Aorta (tissue), 5 donors: ENCODE measurements at regions not wholly inside any gene's neighbourhood (a gene's known extent, or its start where the extent isn't known, plus 50 kb on each side); places are given as distances from the start of the nearest gene placed in this dataset.

ENCODE experiments used
- ATAC-seq: fragments of 200-7000 bp; cut with Tn5 transposase; one replicate; pipeline ENCODE4 v1.9.1; 2022; ENCODE audit warnings: moderate library complexity; ENCODE audit not compliant: low FRiP score
- DNase-seq, 2 donors: peaks; one replicate each; pipeline ENCODE4 v3.0.0-alpha.2; 2020
- H3K27ac ChIP-seq, 2 donors: one replicate each; pipeline ENCODE4 v1.5.1; 2013; ENCODE audit warnings: low read length in 2 of 2, mild to moderate bottlenecking in 2 of 2, moderate library complexity in 2 of 2, control low read depth in 1 of 2, inconsistent platforms in 1 of 2, low read depth in 1 of 2
- H3K27me3 ChIP-seq, 2 donors: one replicate each; pipeline ENCODE4 v1.6.1; 2013; ENCODE audit warnings: control low read depth in 1 of 2, low read length in 1 of 2, mild to moderate bottlenecking in 1 of 2, moderate library complexity in 1 of 2; ENCODE audit not compliant: insufficient read depth in 2 of 2, control insufficient read depth in 1 of 2
- H3K36me3 ChIP-seq, 2 donors: one replicate each; pipeline ENCODE4 v1.6.1; 2013; ENCODE audit warnings: control low read depth in 1 of 2, low read length in 1 of 2, mild to moderate bottlenecking in 1 of 2; ENCODE audit not compliant: insufficient read depth in 2 of 2, control insufficient read depth in 1 of 2
- H3K4me1 ChIP-seq, 2 donors: one replicate each; pipeline ENCODE4 v1.6.1; 2013; ENCODE audit warnings: low read length in 2 of 2, control low read depth in 1 of 2, mild to moderate bottlenecking in 1 of 2, moderate library complexity in 1 of 2; ENCODE audit not compliant: insufficient read depth in 2 of 2, control insufficient read depth in 1 of 2
- H3K4me3 ChIP-seq, 2 donors: one replicate each; pipeline ENCODE4 v1.5.1; 2013; ENCODE audit warnings: low read length in 2 of 2, control low read depth in 1 of 2, mild to moderate bottlenecking in 1 of 2
- H3K9me3 ChIP-seq: one replicate; pipeline ENCODE4 v1.6.1; 2013; ENCODE audit warnings: mild to moderate bottlenecking, low read length; ENCODE audit not compliant: control insufficient read depth
- WGBS, 2 donors: extraction: QIAGEN DNeasy Blood & Tissue Kit; methylation state at CpG; one replicate each; pipeline ENCODE4 v1.1.7; 2013; 5-methylcytosine and 5-hydroxymethylcytosine counted together
- intact Hi-C, 2 donors: fragments of 100-400 bp; cut with DNase I; formaldehyde crosslinking; loops; one replicate each; pipeline versions ENCODE4 v1.14.2 to v1.15.0; 2022
- donor health status: healthy with polysubstance abuse.
- donor health status: Bipolar disorder and iron deficiency.
- donor health status: DM: no; HTN: no; CAD: no.
- donor health status: DM: no; HTN: no; CAD: no.
- donor health status: DM: yes; HTN: yes; CAD: no.

DNA sequence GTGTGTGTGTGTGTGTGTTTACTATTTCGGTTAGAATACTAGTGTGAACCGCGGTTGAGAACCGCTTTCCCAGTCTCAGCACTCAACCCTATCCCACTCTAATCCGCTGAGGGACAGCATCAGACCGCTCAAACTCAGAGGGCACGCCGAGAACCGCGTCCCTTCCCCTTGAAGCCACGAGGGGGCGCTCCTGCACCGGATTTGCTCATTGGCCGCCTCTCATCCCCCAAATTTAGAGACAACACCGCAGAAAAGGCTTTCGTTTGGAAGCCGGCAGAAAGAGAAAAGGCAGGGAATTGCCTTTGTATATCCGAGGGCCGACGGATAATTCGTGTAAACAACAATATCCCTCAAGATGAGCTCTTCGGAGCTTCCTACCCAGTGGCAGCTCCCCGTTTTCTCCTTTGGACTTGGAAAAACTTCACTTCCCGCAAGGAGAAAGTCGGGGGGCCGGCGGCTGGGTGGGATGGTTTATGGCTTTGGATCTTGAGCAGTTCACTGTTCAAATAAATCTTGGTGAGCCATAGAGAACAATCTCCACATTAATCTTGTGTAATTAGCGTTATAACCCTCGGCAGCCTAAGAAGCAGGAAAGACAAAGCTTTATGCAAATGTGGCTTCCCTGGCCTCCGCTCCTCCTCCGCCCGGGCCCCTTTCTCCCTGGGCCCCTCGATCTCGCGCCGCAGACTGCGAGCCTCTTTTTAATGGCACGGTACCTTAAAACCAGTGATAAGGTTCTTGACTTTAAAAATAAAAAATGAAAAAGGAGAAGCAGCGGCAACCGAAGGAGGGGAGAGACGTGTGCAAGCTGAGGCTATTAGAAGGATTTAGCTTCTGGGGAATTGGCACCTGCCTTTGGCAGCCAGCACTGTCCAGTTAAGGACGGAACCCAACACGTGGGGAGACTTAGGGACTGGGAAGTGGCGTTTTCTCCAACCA is 296.8 kb downstream of the PARP8 start:
- Histone ChIP-seq H3K27me3 (no peaks in the 10 kb centered on the region), H3K9me3 (no peaks in the 10 kb centered on the region), H3K27ac (no peak overlapping the region), H3K36me3 (no peaks in the 10 kb centered on the region), H3K4me1 (no peaks in the 10 kb centered on the region), H3K4me3 (peak overlapping the region; percentile 18 to 53)
- ATAC-seq (peak; percentile 81), DNase-seq (peak; percentile 69 to 88)
- intact Hi-C loops, result loop anchor here in 1 of 2 donors (5.0 to 10.0 kb wide), 2 partner anchors 1042 to 1694 kb away; no protein-coding TSS in a partner anchor
- WGBS, 2 donors, result 3 to 4% methylated on average over 42 to 44 of the region's 44 CpGs

DNA sequence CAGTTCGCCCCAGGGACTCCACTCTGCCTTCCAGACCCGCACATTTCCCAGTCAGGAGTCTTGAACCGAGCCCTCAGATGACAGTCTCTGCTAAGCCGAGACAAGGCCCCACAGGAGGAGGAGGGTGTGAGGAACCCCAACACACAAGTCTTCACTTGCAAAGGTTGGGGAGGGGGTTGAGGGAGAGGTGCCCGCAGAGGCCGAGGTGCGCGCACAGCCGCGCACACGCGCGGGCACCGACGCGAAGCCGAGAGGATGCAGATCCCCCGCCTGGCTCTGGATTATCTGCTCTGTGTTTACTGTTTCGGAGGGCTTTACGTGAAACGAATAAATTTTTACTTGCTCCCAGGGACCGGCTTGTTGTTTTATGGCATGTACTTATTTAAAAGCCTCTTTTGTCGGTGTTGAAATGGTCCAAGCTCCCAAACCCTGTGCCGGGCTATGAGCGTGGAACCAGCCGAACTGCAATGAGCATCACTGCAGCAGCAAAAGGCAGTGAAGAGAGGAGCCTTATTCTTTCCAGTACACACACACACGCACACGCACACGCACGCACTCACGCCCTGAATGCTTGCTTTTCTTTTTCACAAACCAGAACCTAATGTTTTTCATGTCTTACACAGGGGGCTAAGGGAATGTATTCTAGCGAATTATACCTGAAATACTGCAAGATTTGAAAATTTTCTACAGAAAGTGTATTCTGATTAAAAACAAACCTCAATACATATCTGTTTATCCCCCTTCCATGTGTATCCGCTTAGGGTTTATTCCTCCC is 297.7 kb downstream of the PARP8 start:
- no peak overlapping the region for H3K27ac ChIP-seq
- intact Hi-C loops, result loop anchor here in 1 of 2 donors (5.0 to 10.0 kb wide), 2 partner anchors 1041 to 1693 kb away; no protein-coding TSS in a partner anchor
- H3K36me3 ChIP-seq, result no peaks in the 10 kb centered on the region
- WGBS, 2 donors, result 7 to 11% methylated on average over 33 of the region's 33 CpGs
- DNase-seq, result no peak
- no peaks in the 10 kb centered on the region for H3K4me1 ChIP-seq
- no peaks in the 10 kb centered on the region for H3K9me3 ChIP-seq
- peaks cover 0 to 2% of the 10 kb centered on the region in 2 donors for H3K27me3 ChIP-seq
- ATAC-seq, result no peak
- H3K4me3 ChIP-seq, result no peak overlapping the region

DNA sequence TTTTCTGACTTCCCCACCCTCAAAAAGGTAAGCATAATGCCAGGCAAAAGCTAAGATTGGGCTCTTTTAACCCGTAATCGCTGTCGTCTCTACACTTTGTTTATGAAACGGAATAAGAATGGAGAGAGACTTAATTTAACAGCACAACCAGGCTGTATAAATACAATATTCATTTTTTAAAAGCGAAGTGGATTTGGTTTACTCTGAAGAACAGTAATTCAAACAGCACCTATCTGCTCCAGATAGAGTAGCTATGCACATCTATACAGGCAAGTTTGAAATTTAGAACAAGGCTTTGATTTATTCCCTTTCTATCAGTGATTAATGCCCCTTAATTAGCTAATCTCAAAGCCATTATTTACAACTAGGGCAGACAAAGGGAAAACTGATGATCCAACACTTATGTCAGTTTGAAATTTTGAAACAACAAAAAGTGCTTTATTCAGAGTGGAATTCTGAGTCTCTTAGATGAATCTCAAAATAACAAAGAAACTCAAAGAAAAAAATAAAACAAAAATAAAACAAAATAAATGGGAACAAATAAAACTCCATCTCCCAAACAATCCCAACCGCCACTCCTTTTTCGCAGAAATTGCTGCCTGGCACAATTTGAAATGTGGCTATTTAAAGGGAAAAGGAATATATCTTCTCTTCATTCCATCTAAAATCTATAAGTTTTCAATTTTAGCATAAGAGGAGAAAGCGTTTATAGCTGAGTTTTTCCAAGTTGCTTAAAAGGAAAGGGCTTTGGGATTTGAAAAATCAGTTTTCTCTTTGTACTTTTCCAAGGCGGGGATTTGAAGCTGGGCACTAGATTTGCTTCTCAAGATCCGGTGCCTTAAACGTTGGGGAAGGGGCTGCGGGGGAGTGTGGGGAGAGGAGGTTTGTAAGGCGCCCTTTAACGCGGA is 298.6 kb downstream of the PARP8 start:
- no peak overlapping the region for H3K27ac ChIP-seq
- H3K4me3 ChIP-seq, result peak overlapping the region in 1 of 2 donors; percentile 9
- no peaks in the 10 kb centered on the region for H3K9me3 ChIP-seq
- WGBS, 2 donors, result 42 to 56% methylated on average over 15 of the region's 15 CpGs
- intact Hi-C loops, result loop anchor here in 1 of 2 donors (5.0 to 10.0 kb wide), 2 partner anchors 1040 to 1692 kb away; no protein-coding TSS in a partner anchor
- DNase-seq, result no peak
- no peaks in the 10 kb centered on the region for H3K4me1 ChIP-seq
- peaks cover 0 to 2% of the 10 kb centered on the region in 2 donors for H3K27me3 ChIP-seq
- no peaks in the 10 kb centered on the region for H3K36me3 ChIP-seq
- ATAC-seq, result no peak

DNA sequence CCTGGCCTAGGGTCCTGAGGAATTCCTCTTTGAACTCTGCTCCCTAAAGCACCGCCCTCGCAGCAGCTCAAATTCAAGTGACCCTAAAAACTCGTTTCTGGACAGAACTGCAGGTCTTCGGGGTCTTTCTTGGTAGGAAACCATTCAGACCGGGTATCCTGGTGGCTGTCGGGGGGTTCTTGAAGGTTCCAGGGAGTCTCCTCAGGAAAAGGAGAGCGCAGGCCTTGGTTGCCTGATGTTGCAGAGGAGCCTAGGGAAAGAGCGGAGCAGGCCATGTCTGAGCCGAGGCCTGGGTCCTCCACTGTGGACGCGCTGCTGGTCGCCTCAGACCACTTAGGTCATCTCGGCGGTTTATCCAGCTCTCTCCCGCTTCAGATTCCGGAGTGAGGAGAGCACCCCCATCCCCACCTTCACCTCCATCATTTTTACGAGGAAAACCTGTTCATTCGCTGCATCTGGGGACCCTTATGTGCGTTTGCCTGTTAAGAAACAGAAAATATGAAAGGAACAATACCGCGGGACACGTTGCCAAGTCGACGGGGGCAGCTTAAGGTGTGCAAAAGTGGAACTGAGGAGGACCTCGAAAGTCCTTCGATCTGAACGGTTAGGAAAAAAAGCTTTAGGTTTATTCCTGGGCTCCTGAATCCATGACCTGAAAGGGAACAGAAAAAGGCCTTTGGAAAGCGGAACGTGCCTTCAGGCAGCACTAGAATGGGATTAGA is 299.4 kb downstream of the PARP8 start:
- Histone ChIP-seq H3K4me1 (no peaks in the 10 kb centered on the region), H3K4me3 (no peak overlapping the region), H3K36me3 (no peaks in the 10 kb centered on the region), H3K27me3 (peaks cover 0 to 2% of the 10 kb centered on the region in 2 donors), H3K27ac (no peak overlapping the region), H3K9me3 (no peaks in the 10 kb centered on the region)
- intact Hi-C loops, result loop anchor here in 1 of 2 donors (10.0 kb wide), 1 partner anchor 1039 kb away; no protein-coding TSS in a partner anchor
- no peak for DNase-seq
- 35 to 51% methylated on average over 29 of the region's 29 CpGs for WGBS, 2 donors
- ATAC-seq, result no peak

DNA sequence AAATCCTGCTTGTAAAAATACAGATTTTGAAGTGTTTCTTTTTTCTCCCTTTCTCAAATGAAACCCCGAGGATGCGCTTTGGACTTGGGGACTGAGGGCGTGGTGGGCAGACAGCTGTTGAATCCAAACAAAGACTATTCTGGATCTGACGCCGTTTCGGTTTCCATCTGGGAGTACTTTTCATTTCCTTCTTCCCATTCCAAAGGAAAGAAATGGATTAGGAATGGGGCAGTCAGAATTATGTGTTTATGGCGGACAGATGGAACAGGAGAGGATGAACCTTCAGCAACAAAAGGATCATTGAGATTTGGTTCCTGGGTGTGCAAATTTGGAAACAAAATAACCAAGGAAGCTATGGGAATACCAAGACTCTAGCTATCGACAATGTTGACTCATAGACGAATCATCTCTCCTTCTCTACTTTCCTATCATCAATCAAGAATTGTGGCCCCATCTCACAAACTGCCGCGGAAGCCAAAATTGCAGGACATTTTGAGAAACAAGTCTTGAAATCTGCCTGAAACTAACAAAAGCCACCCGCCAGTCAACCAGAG is 300.6 kb downstream of the PARP8 start:
- H3K4me1 ChIP-seq, result no peaks in the 10 kb centered on the region

DNA sequence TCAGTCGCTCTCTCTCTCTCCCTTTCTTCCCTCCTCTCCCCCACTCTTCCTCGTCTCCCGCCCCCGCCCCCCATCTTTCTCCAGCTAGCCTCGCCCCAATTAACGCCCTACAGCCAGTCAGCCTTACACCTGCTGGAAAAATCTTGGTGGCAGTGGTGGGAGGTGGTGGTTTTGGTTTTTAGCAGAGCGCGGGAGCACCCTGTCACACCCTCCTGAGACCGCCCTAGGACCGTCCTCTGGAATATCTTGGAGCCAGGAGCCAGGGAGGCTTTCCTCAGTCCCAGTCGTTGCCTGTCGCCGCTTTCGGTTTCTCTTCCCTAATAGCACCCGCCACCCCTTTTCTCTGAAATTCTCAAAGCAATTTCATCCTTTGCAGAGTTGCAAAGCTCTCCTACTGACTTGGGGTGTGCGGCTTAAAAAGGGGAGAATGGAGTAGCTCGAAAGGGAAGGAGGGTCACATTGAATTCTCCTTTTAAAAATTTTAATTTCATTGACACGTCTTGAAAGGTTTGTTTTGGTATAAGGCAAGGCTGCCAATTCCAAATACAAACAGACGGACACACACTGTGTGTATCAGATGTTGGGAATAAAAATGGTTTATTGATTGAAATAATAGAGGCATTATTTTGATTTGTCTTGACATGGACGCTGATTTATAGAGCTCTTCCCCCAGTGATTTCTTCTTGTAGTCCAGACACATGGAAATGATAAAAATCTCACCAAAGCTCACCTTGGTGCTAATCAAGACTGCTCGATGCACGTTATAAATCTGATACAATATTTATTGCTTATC is 301.3 kb downstream of the PARP8 start:
- Histone ChIP-seq H3K4me3 (peak overlapping the region; percentile 42 to 43), H3K27ac (no peak overlapping the region), H3K9me3 (no peaks in the 10 kb centered on the region), H3K4me1 (no peaks in the 10 kb centered on the region), H3K27me3 (peaks cover 0 to 2% of the 10 kb centered on the region in 2 donors), H3K36me3 (no peaks in the 10 kb centered on the region)
- no peak for ATAC-seq
- intact Hi-C loops, result loop anchor here in 1 of 2 donors (10.0 kb wide), 1 partner anchor 1037 kb away; no protein-coding TSS in a partner anchor
- no peak for DNase-seq
- 5 to 9% methylated on average over 22 of the region's 22 CpGs for WGBS, 2 donors

More for the DNA sequence above, 300.6 kb downstream of the PARP8 start:
- Histone ChIP-seq H3K9me3 (no peaks in the 10 kb centered on the region), H3K36me3 (no peaks in the 10 kb centered on the region), H3K27ac (no peak overlapping the region), H3K27me3 (peaks cover 0 to 2% of the 10 kb centered on the region in 2 donors), H3K4me3 (peak overlapping the region in 1 of 2 donors; percentile 42)
- ATAC-seq (no peak), DNase-seq (no peak)
- 10 to 16% methylated on average over 12 of the region's 12 CpGs for WGBS, 2 donors
- intact Hi-C loops, result loop anchor here in 1 of 2 donors (10.0 kb wide), 1 partner anchor 1038 kb away; no protein-coding TSS in a partner anchor
